IMR-90 (cell line): ENCODE measurements at regions not wholly inside any gene's neighbourhood (a gene's known extent, or its start where the extent isn't known, plus 50 kb on each side); places are given as distances from the start of the nearest gene placed in this dataset.

Experiments
- ATAC-seq: fragments of 200-7000 bp; cut with Tn5 transposase; 2 replicates; pipeline ENCODE4 v1.9.1; 2020; ENCODE audit warnings: low read depth, mild to moderate bottlenecking, moderate library complexity
- BruUV-seq: library from RNA; stranded (reverse); fragments of 400-500 nt; replicated peaks from 2 replicates; lab custom pipeline; 2021; lab: Mats Ljungman, UMichigan
- CTCF ChIA-PET: fragments of 300-600 bp; formaldehyde crosslinking; extraction: SDS; loops from one replicate; lab custom pipeline; 2021; ENCODE audit warnings: antibody characterized with exemption; lab: Yijun Ruan, JAX
- POLR2A ChIA-PET: fragments of 300-600 bp; sonication (Branson Sonifier 250); formaldehyde crosslinking; loops from one replicate; lab custom pipeline; 2022; ENCODE audit warnings: antibody characterized with exemption; ENCODE audit not compliant: unreplicated experiment; lab: Charles Lee
- DNase-seq: peaks from one replicate; pipeline ENCODE4 v3.0.0; 2013
- H2AFZ ChIP-seq: replicated peaks from 2 replicates; pipeline ENCODE3; 2013; ENCODE audit warnings: low read length, mild to moderate bottlenecking; ENCODE audit not compliant: poor library complexity
- H2AK5ac ChIP-seq: 2 replicates; pipeline ENCODE4 v1.6.1; 2013; ENCODE audit warnings: low read depth, low read length, inconsistent platforms
- H2AK9ac ChIP-seq: replicated peaks from 2 replicates; pipeline ENCODE3; 2013; ENCODE audit warnings: mild to moderate bottlenecking, low read depth, low read length, moderate library complexity; ENCODE audit not compliant: poor library complexity
- H2BK120ac ChIP-seq: 2 replicates; pipeline ENCODE4 v1.6.1; 2013; ENCODE audit warnings: low read depth, low read length, inconsistent platforms
- H2BK15ac ChIP-seq: 3 replicates; pipeline ENCODE4 v1.6.1; 2013; ENCODE audit warnings: low read depth, low read length, inconsistent platforms
- H2BK20ac ChIP-seq: 2 replicates; pipeline ENCODE4 v1.6.1; 2013; ENCODE audit warnings: low read depth, mild to moderate bottlenecking, inconsistent platforms, low read length, moderate library complexity
- H2BK5ac ChIP-seq: 2 replicates; pipeline ENCODE4 v1.6.1; 2013; ENCODE audit warnings: mild to moderate bottlenecking, low read depth, low read length, inconsistent platforms; ENCODE audit not compliant: poor library complexity, severe bottlenecking
- H3K14ac ChIP-seq: replicated peaks from 2 replicates; pipeline ENCODE4 v1.6.1; 2013; ENCODE audit warnings: low read depth, low read length, inconsistent platforms
- H3K18ac ChIP-seq: 2 replicates; pipeline ENCODE4 v1.6.1; 2013; ENCODE audit warnings: low read depth, low read length, control low read depth
- H3K23ac ChIP-seq: 2 replicates; pipeline ENCODE4 v1.6.1; 2013; ENCODE audit warnings: low read depth, low read length, inconsistent platforms
- H3K27ac ChIP-seq: 2 replicates; pipeline ENCODE4 v1.5.1; 2013; ENCODE audit warnings: mild to moderate bottlenecking, control low read depth, low read length; ENCODE audit not compliant: insufficient read depth
- H3K27me3 ChIP-seq: 2 replicates; pipeline ENCODE4 v1.6.1; 2013; ENCODE audit warnings: low read length; ENCODE audit not compliant: control insufficient read depth, insufficient read depth
- H3K36me3 ChIP-seq: 2 replicates; pipeline ENCODE4 v1.6.1; 2013; ENCODE audit warnings: low read length, mixed read lengths; ENCODE audit not compliant: control insufficient read depth, insufficient read depth
- H3K4ac ChIP-seq: 2 replicates; pipeline ENCODE4 v1.6.1; 2013; ENCODE audit warnings: low read depth, low read length, inconsistent platforms
- H3K4me1 ChIP-seq: 2 replicates; pipeline ENCODE4 v1.6.1; 2013; ENCODE audit warnings: low read length, mixed read lengths; ENCODE audit not compliant: control insufficient read depth, insufficient read depth
- H3K4me2 ChIP-seq: 2 replicates; pipeline ENCODE4 v1.6.1; 2013; ENCODE audit warnings: low read depth, mild to moderate bottlenecking, control low read depth, low read length, moderate library complexity
- H3K4me3 ChIP-seq: 2 replicates; pipeline ENCODE4 v1.5.1; 2013; ENCODE audit warnings: low read depth, mild to moderate bottlenecking, control low read depth, low read length, moderate library complexity; ENCODE audit not compliant: insufficient read depth
- H3K56ac ChIP-seq: 2 replicates; pipeline ENCODE4 v1.6.1; 2013; ENCODE audit warnings: low read length, inconsistent platforms; ENCODE audit not compliant: insufficient read depth; ENCODE audit errors: extremely low read depth
- H3K79me1 ChIP-seq, 2 experiments: 2 replicates each; pipeline ENCODE4 v1.6.1; 2013; ENCODE audit warnings: low read length in 2 of 2, inconsistent platforms in 1 of 2, low read depth in 1 of 2
- H3K9ac ChIP-seq: 2 replicates; pipeline ENCODE4 v1.6.1; 2013; ENCODE audit warnings: low read depth, low read length, control low read depth
- H3K9me1 ChIP-seq: 2 replicates; pipeline ENCODE4 v1.6.1; 2013; ENCODE audit warnings: low read length, inconsistent platforms; ENCODE audit not compliant: insufficient read depth
- H3K9me3 ChIP-seq: 2 replicates; pipeline ENCODE4 v1.6.1; 2013; ENCODE audit warnings: low read length; ENCODE audit not compliant: control insufficient read depth, insufficient read depth
- H4K20me1 ChIP-seq: 2 replicates; pipeline ENCODE4 v1.6.1; 2013; ENCODE audit warnings: low read length, inconsistent platforms; ENCODE audit not compliant: insufficient read depth
- H4K5ac ChIP-seq: 2 replicates; pipeline ENCODE4 v1.6.1; 2013; ENCODE audit warnings: mild to moderate bottlenecking, low read depth, low read length, control low read depth
- H4K8ac ChIP-seq, 2 experiments: 2 replicates each; pipeline ENCODE4 v1.6.1; 2013; ENCODE audit warnings: low read depth in 2 of 2, low read length in 2 of 2, control low read depth in 1 of 2, inconsistent platforms in 1 of 2
- H4K91ac ChIP-seq: 2 replicates; pipeline ENCODE4 v1.6.1; 2013; ENCODE audit warnings: low read depth, low read length, inconsistent platforms; ENCODE audit not compliant: insufficient read depth
- BHLHE40 ChIP-seq: fragments of 150-350 bp; IDR thresholded peaks from 2 replicates; pipeline ENCODE4 v1.6.1; 2016; ENCODE audit warnings: mild to moderate bottlenecking, low read depth, low read length
- CTCF ChIP-seq: conservative IDR thresholded peaks from 2 replicates; pipeline ENCODE4 v1.5.1; 2012; ENCODE audit warnings: mild to moderate bottlenecking, low read depth, low read length, improper control_type of control experiment
- NFE2L2 ChIP-seq: fragments of 150-350 bp; IDR thresholded peaks from 2 replicates; pipeline ENCODE4 v1.6.1; 2016; ENCODE audit warnings: low read depth, mild to moderate bottlenecking, low read length
- RFX5 ChIP-seq: IDR thresholded peaks from 2 replicates; pipeline ENCODE4 v1.8.0; 2012; ENCODE audit warnings: low read depth, mild to moderate bottlenecking, low read length, moderate library complexity
- WGBS, 2 experiments: methylation state at CpG; one replicate each; pipeline versions ENCODE4 v1.1.5 to v1.1.7; 2013; ENCODE audit warnings: missing lambda C conversion rate in 2 of 2; ENCODE audit not compliant: insufficient read length in 1 of 2; ENCODE audit errors: extremely low coverage in 2 of 2; 5-methylcytosine and 5-hydroxymethylcytosine counted together
- dilution Hi-C: fragments of 300-500 bp; cut with HindIII; formaldehyde crosslinking; loops from one replicate; pipeline ENCODE4 v1.14.3; 2018; ENCODE audit warnings: low sequenced_read_pairs; ENCODE audit not compliant: unreplicated experiment
- in situ Hi-C: fragments of 300-500 bp; cut with MboI; formaldehyde crosslinking; loops from 3 replicates; pipeline ENCODE4 v1.14.3; 2019; ENCODE audit warnings: low sequenced_read_pairs, inconsistent platforms, mixed read lengths
- intact Hi-C: fragments of 100-400 bp; cut with micrococcal nuclease; formaldehyde crosslinking; loops from 2 replicates; pipeline ENCODE4 v1.10.0; 2022

GRCh38 chr7:1313613-1314012, 80.9 kb downstream of the UNCX start:
- TF ChIP-seq NFE2L2, result no peak
- TF ChIP-seq RFX5, result no peak
- TF ChIP-seq CTCF, result no peak
- no peak for TF ChIP-seq BHLHE40
- dilution Hi-C loops (no loop called here), in situ Hi-C loops (no loop called here), intact Hi-C loops (no loop called here)
- Histone ChIP-seq H4K91ac (no peak overlapping the region), H2AK9ac (no peak overlapping the region), H2BK15ac (no peak overlapping the region), H2BK20ac (no peak overlapping the region), H3K79me1 (no peaks in the 10 kb centered on the region), H2BK5ac (no peak overlapping the region), H3K27ac (no peak overlapping the region), H2AFZ (no peak overlapping the region), H4K5ac (no peak overlapping the region), H3K4me1 (no peaks in the 10 kb centered on the region), H3K56ac (no peak overlapping the region), H4K8ac (no peak overlapping the region), H3K27me3 (peaks cover 20% of the 10 kb centered on the region; the same call in 1 of the 2 replicates), H3K18ac (no peak overlapping the region), H3K36me3 (no peaks in the 10 kb centered on the region), H3K14ac (no peak overlapping the region), H3K9me3 (peaks cover 5% of the 10 kb centered on the region; the same call in 1 of the 2 replicates), H3K4ac (no peak overlapping the region), H2AK5ac (no peak overlapping the region), H4K20me1 (no peaks in the 10 kb centered on the region), H3K4me2 (no peak overlapping the region), H2BK120ac (no peak overlapping the region), H3K4me3 (no peak overlapping the region), H3K23ac (no peak overlapping the region), H3K9ac (no peak overlapping the region), H3K9me1 (no peaks in the 10 kb centered on the region)
- ATAC-seq (no peak), DNase-seq (no peak)
- no TSS peak for BruUV-seq
- CTCF ChIA-PET, result no interaction called here
- POLR2A ChIA-PET, result no interaction called here
- 62% methylated on average over 8 of the region's 15 CpGs; no CpG with 5 or more reads in 1 of the 2 experiments for WGBS, 2 experiments
